GM12865 (cell line): ENCODE measurements at regions not wholly inside any gene's neighbourhood (a gene's known extent, or its start where the extent isn't known, plus 50 kb on each side); places are given as distances from the start of the nearest gene placed in this dataset.

Source experiments
- DNase-seq: peaks from one replicate; pipeline ENCODE4 v3.0.0; 2010; ENCODE audit warnings: low read depth
- H3K4me3 ChIP-seq: 2 replicates; pipeline ENCODE4 v1.5.1; 2011; ENCODE audit warnings: mild to moderate bottlenecking, low read depth, low read length, control low read depth
- CTCF ChIP-seq: IDR thresholded peaks from 2 replicates; pipeline ENCODE4 v1.5.1; 2011; ENCODE audit warnings: low read length, control low read depth, low read depth, inconsistent platforms; ENCODE audit not compliant: insufficient read depth; ENCODE audit errors: missing control alignments

DNA sequence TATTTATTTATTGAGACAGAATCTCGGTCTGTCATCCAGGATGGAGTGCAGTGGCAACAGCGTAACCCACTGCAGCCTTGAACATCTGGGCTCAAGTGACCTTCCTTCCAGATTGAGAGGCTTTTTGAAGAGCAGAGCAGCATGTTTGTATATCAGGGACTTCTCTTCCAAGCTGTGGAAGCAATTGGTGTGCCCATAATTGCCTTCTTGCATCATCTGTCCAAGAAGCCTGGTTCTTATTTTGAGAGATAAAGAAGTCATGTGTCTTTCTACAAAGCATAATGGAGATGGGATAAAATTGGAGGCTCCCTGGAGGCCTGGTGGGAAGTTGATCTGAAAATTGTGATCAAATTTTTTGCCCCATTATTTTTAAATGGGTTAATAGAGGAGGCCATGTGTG lies 183.8 kb upstream of the MCTP2 start:
- TF ChIP-seq CTCF: no peak
- no peak overlapping the region for H3K4me3 ChIP-seq
- DNase-seq: no peak

DNA sequence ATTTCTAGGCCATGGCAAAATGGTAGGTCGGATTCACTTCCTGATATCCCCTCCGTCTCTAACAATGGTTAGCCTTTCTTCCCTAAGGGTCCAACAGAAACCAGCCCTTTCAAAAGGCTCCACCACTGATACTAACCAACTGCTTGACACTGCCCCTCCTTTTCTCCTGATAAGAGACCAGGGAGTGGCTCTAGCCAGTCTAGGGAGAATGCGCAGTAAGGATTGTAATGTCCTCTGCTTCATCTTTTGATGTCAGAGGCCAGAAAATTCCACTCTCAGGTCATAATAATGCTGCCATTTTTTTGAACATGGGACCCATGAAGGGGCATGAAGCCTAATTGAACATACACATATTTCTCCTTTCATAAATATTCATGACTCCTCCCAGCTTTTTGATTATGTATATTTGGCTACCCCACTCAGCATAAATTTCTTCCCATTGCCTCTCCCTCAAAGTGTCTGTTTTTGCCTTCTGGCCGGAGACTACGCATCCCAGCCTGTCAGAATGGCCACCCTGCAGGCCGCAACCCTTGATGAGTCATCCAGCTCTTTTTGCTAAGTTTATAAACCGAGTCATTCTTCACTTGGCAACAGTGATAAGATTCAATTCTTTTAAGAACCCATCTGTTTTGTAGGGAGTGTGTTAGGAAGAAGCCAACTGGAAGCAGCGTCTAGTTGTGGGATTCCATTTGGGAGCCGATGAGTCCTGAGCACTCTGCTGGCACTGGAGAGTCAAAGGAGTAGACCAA lies 189.0 kb upstream of the MCTP2 start:
- no peak for TF ChIP-seq CTCF
- H3K4me3 ChIP-seq: no peak overlapping the region
- DNase-seq: no peak

DNA sequence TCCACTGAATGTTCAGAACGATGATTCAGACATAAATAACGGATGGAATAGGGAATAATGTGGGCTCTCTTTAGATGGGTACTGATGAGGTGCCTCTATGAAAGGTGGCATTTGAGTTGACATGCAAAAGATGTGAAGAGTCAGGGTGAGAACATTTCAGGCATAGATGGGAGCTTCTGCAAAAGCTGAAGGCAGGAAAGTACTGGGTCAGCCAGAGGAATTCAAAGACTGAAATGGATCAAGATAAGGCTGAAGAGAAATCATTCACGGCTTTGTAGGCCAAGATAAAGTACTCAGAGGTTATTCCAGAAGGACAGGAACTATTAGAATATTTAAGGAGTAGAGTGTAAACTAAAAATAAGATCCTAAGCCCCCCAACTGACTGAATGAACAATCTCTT lies 189.6 kb upstream of the MCTP2 start:
- no peak overlapping the region for H3K4me3 ChIP-seq
- no peak for TF ChIP-seq CTCF
- no peak for DNase-seq

GRCh38 chr15:94040541-94041248 lies 190.7 kb upstream of the MCTP2 start:
- no peak for DNase-seq
- TF ChIP-seq CTCF: no peak
- H3K4me3 ChIP-seq: no peak overlapping the region

DNA sequence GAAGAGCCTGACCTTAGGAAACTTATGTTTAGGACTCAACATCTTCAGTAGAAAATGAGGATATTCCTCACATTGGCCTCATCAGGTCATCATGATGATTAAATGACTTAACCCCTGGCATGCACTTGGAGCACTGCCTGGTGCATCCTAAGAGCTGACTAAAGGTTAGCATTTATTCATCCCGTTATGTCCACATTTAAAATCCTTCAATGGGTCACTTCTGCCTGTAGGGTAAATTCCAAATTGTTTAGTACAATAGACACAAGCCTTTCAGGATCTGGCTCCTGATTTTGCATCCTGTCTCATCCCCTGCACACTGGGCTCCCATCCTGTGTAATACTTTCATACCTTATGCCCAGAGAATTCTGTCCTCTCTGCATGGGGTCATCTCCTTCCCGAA lies 195.2 kb upstream of the MCTP2 start:
- no peak overlapping the region for H3K4me3 ChIP-seq
- DNase-seq: no peak
- TF ChIP-seq CTCF: no peak

- H3K4me3 ChIP-seq: no peak overlapping the region
- DNase-seq: no peak
- TF ChIP-seq CTCF: no peak
Observed at GRCh38 chr15:94033683-94034020, 197.7 kb upstream of the MCTP2 start.
